Sigmoid colon (tissue), 6 donors: ENCODE measurements at regions not wholly inside any gene's neighbourhood (a gene's known extent, or its start where the extent isn't known, plus 50 kb on each side); places are given as distances from the start of the nearest gene placed in this dataset.

Experiments
- DNase-seq: peaks from one replicate; pipeline ENCODE4 v3.0.0-alpha.2; 2019
- H3K27ac ChIP-seq, 4 donors: fragments of 200-600 bp; sonication (generic); one replicate each; pipeline ENCODE4 v1.5.1; 2016 to 2019; ENCODE audit warnings: mild to moderate bottlenecking in 1 of 4
- H3K27me3 ChIP-seq, 3 donors: fragments of 200-600 bp; sonication (generic); one replicate each; pipeline ENCODE4 v1.5.1; 2019; ENCODE audit warnings: mild to moderate bottlenecking in 1 of 3
- H3K36me3 ChIP-seq, 4 donors: fragments of 200-600 bp; sonication (generic); one replicate each; pipeline ENCODE4 v1.5.1; 2016 to 2019
- H3K4me1 ChIP-seq, 4 donors: fragments of 200-600 bp; sonication (generic); one replicate each; pipeline ENCODE4 v1.5.1; 2017 to 2019
- H3K4me3 ChIP-seq, 4 donors: fragments of 200-600 bp; sonication (generic); one replicate each; pipeline ENCODE4 v1.5.1; 2017 to 2019; ENCODE audit warnings: mild to moderate bottlenecking in 2 of 4, moderate library complexity in 1 of 4
- H3K9me3 ChIP-seq, 4 donors: fragments of 200-600 bp in 3 of 4; sonication (generic) in 3 of 4; one replicate each; pipeline versions ENCODE4 v1.5.1 to v1.6.1; 2013 to 2019
- EP300 ChIP-seq, 4 donors: sonication (generic); formaldehyde crosslinking; IDR thresholded peaks; one replicate each; pipeline ENCODE4 v1.6.1; 2017; ENCODE audit warnings: antibody characterized with exemption in 4 of 4
- POLR2A ChIP-seq, 2 donors: fragments of 450-650 bp; IDR thresholded peaks; one replicate each; pipeline ENCODE4 v1.6.1; 2016; ENCODE audit warnings: antibody characterized with exemption in 2 of 2, mild to moderate bottlenecking in 2 of 2, moderate library complexity in 2 of 2
- POLR2AphosphoS5 ChIP-seq, 4 donors: sonication (generic); formaldehyde crosslinking; IDR thresholded peaks; one replicate each; pipeline ENCODE4 v1.6.1; 2017; ENCODE audit warnings: antibody characterized with exemption in 4 of 4
- WGBS, 2 donors: extraction: QIAGEN DNeasy Blood & Tissue Kit; methylation state at CpG; one replicate each; pipeline ENCODE4 v1.1.7; 2013; 5-methylcytosine and 5-hydroxymethylcytosine counted together
- intact Hi-C: fragments of 100-400 bp; cut with DNase I; formaldehyde crosslinking; loops from one replicate; pipeline ENCODE4 v1.15.1; 2023
- TF ChIP-seq, protein P1 (sequence below), 4 experiments: fragments of 450-650 bp in 3 of 4; fragments of 200-600 bp in 1 of 4; IDR thresholded peaks; one replicate each; pipeline ENCODE4 v1.5.1; 2016 to 2019; ENCODE audit warnings: antibody characterized with exemption in 4 of 4, mild to moderate bottlenecking in 3 of 4, moderate library complexity in 2 of 4
- donor health status: healthy with polysubstance abuse.
- donor health status: healthy.

DNA sequence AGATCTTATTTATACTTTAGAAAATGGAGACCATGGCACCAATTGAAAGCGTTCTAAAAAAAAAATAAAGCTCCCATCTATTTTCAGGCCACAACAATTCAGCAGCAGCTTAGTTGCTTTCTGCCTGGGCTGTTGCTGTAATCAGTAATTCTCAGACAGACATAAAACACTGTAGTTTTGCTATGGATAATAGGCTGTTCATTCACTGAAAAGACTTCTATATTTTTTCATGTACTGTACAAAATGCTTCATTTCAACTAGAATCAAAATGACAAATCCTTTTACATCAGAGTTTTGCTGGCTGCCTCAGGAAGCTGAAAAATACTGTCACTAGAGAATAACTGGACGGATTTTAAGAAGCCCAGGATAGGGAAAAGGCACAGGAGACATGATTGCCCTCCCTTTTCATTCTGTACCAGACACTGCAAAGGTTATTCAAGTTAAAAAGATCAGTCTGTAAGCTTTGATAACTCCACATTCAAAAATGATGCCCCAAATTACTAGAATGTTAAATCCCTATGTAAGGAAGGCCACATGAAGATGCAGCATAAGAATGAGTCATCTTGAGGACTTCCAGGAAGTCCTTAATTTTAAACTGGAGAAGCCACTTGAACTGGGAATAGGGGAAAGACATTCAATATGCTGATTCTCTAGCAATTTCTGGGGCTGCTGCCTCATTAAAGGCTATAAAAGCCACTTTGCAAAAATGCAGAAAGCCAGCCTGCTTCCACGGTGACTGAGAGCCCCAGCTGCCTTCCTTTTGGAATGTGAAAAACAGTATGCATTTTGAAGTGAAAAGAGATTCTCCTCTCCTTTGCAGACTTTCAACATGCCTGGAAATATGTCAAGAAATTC, 403.2 kb upstream of the RASGEF1B start:
- intact Hi-C loops = no loop called here
- DNase-seq = no peak
- no peaks in the 10 kb centered on the region for H3K27me3 ChIP-seq
- TF ChIP-seq EP300 (IDR thresholded peaks at IDR 0.05) = no peak
- TF ChIP-seq, protein P1, sequence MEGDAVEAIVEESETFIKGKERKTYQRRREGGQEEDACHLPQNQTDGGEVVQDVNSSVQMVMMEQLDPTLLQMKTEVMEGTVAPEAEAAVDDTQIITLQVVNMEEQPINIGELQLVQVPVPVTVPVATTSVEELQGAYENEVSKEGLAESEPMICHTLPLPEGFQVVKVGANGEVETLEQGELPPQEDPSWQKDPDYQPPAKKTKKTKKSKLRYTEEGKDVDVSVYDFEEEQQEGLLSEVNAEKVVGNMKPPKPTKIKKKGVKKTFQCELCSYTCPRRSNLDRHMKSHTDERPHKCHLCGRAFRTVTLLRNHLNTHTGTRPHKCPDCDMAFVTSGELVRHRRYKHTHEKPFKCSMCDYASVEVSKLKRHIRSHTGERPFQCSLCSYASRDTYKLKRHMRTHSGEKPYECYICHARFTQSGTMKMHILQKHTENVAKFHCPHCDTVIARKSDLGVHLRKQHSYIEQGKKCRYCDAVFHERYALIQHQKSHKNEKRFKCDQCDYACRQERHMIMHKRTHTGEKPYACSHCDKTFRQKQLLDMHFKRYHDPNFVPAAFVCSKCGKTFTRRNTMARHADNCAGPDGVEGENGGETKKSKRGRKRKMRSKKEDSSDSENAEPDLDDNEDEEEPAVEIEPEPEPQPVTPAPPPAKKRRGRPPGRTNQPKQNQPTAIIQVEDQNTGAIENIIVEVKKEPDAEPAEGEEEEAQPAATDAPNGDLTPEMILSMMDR (IDR thresholded peaks at IDR 0.05) = no peak
- TF ChIP-seq POLR2AphosphoS5 (IDR thresholded peaks at IDR 0.05) = no peak
- TF ChIP-seq POLR2A (IDR thresholded peaks at IDR 0.05) = no peak
- H3K36me3 ChIP-seq = no peaks in the 10 kb centered on the region
- H3K4me3 ChIP-seq = no peak overlapping the region
- peaks cover 0 to 3% (median 0%) of the 10 kb centered on the region in 4 donors for H3K9me3 ChIP-seq
- H3K27ac ChIP-seq = no peak overlapping the region
- H3K4me1 ChIP-seq = no peaks in the 10 kb centered on the region
- WGBS, 2 donors = 77 to 81% methylated on average over 3 of the region's 3 CpGs

DNA sequence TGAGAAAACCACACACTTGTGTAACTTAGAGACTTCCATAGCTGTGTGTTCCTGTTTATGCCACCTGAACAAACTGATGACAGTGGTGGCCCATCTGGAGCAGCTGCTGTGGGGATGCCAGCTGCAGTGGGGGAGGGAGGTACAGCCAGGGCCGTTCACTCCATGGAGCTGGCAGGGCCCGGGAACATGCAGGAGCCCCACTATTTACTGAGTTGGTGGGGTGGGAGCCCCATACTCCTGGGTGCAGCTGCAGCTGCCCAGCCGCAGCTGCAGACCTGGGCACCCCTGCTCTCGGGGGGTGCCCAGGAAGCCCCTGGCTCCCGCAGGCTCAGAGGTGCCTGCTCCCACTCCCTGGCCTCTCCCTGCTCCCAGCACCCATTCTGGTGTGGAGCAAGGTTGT, 398.6 kb upstream of the RASGEF1B start:
- H3K36me3 ChIP-seq = no peaks in the 10 kb centered on the region
- no peaks in the 10 kb centered on the region for H3K4me1 ChIP-seq
- peaks cover 0 to 3% (median 0%) of the 10 kb centered on the region in 4 donors for H3K9me3 ChIP-seq
- H3K27ac ChIP-seq = no peak overlapping the region
- intact Hi-C loops = no loop called here
- no peaks in the 10 kb centered on the region for H3K27me3 ChIP-seq
- WGBS, 2 donors = 94% methylated on average over 5 of the region's 5 CpGs
- no peak for DNase-seq
- H3K4me3 ChIP-seq = no peak overlapping the region
- TF ChIP-seq EP300 (IDR thresholded peaks at IDR 0.05) (no peak), POLR2AphosphoS5 (IDR thresholded peaks at IDR 0.05) (no peak), POLR2A (IDR thresholded peaks at IDR 0.05) (no peak)
- TF ChIP-seq, protein P1 (IDR thresholded peaks at IDR 0.05) = no peak

DNA sequence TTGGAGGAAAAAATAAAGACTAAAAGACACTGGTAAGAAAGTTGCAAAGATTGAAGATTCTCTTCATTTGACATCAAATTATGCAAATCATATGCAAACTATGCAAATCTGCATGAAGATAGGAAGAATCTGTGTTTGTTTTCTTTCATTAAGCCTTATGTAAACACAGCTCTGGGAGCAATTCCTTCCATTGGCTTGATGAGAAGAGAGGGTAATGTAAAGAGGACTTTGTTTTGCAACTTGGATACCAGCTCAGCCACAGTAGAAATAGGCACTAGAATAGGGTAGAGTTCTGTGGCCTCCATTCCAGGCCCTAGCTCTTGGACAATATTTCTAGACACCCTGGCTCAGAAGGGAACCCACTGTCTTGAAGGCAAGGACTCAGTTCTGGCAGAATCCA, 388.4 kb upstream of the RASGEF1B start:
- Histone ChIP-seq H3K36me3 (no peaks in the 10 kb centered on the region), H3K4me1 (no peaks in the 10 kb centered on the region), H3K9me3 (no peaks in the 10 kb centered on the region), H3K27me3 (no peaks in the 10 kb centered on the region), H3K4me3 (no peak overlapping the region), H3K27ac (no peak overlapping the region)
- no peak for DNase-seq
- TF ChIP-seq POLR2AphosphoS5 (IDR thresholded peaks at IDR 0.05) = no peak
- no peak for TF ChIP-seq POLR2A (IDR thresholded peaks at IDR 0.05)
- TF ChIP-seq EP300 (IDR thresholded peaks at IDR 0.05) = no peak
- TF ChIP-seq, protein P1 (IDR thresholded peaks at IDR 0.05) = no peak
- intact Hi-C loops = no loop called here

GRCh38 chr4:81854406-81854805, 382.7 kb upstream of the RASGEF1B start:
- TF ChIP-seq, protein P1 (IDR thresholded peaks at IDR 0.05) = no peak
- TF ChIP-seq POLR2A (IDR thresholded peaks at IDR 0.05) (no peak), EP300 (IDR thresholded peaks at IDR 0.05) (no peak), POLR2AphosphoS5 (IDR thresholded peaks at IDR 0.05) (no peak)
- 97 to 99% methylated on average over 1 of the region's 1 CpG for WGBS, 2 donors
- intact Hi-C loops = no loop called here

More at GRCh38 chr4:81854406-81854805, 382.7 kb upstream of the RASGEF1B start:
- Histone ChIP-seq H3K27ac (no peak overlapping the region), H3K27me3 (no peaks in the 10 kb centered on the region), H3K4me3 (no peak overlapping the region), H3K4me1 (no peaks in the 10 kb centered on the region), H3K36me3 (no peaks in the 10 kb centered on the region), H3K9me3 (peaks cover 0 to 2% (median 0%) of the 10 kb centered on the region in 4 donors)
- DNase-seq = no peak
